Ascending aorta (tissue), 2 donors: ENCODE measurements at regions not wholly inside any gene's neighbourhood (a gene's known extent, or its start where the extent isn't known, plus 50 kb on each side); places are given as distances from the start of the nearest gene placed in this dataset.
"Not testable (repeated sequence)": the region's sequence is repeated elsewhere in the genome, so short reads cannot be mapped to it uniquely, and the experiment has no call there.

Source experiments
- DNase-seq, 2 donors: peaks; one replicate each; pipeline ENCODE4 v3.0.0-alpha.2; 2019; ENCODE audit warnings: low spot score in 2 of 2
- H3K27ac ChIP-seq, 2 donors: fragments of 200-600 bp; sonication (generic); one replicate each; pipeline ENCODE4 v1.5.1; 2016 to 2017; ENCODE audit warnings: mild to moderate bottlenecking in 1 of 2
- H3K27me3 ChIP-seq: fragments of 200-600 bp; sonication (generic); one replicate; pipeline ENCODE4 v1.5.1; 2017
- H3K36me3 ChIP-seq, 2 donors: fragments of 200-600 bp; sonication (generic); one replicate each; pipeline ENCODE4 v1.5.1; 2016
- H3K4me1 ChIP-seq, 2 donors: fragments of 200-600 bp; sonication (generic); one replicate each; pipeline ENCODE4 v1.5.1; 2016 to 2017; ENCODE audit warnings: mild to moderate bottlenecking in 1 of 2
- H3K4me3 ChIP-seq, 2 donors: fragments of 200-600 bp; sonication (generic); one replicate each; pipeline ENCODE4 v1.5.1; 2016 to 2017; ENCODE audit warnings: mild to moderate bottlenecking in 1 of 2
- H3K9me3 ChIP-seq, 2 donors: fragments of 200-600 bp; sonication (generic); one replicate each; pipeline ENCODE4 v1.5.1; 2016
- intact Hi-C: fragments of 100-400 bp; cut with DNase I; formaldehyde crosslinking; loops from one replicate; pipeline ENCODE4 v1.15.1; 2023
- TF ChIP-seq, protein P1 (sequence below), 3 experiments: fragments of 200-600 bp in 2 of 3; fragments of 450-650 bp in 1 of 3; sonication (generic) in 2 of 3; IDR thresholded peaks; one replicate each; pipeline ENCODE4 v1.5.1; 2016 to 2019; ENCODE audit warnings: antibody characterized with exemption in 3 of 3, mild to moderate bottlenecking in 1 of 3, moderate library complexity in 1 of 3

GRCh38 chr4:14918336-14918735 lies 83.9 kb upstream of the CPEB2 start:
- Histone ChIP-seq H3K27me3 (no peaks in the 10 kb centered on the region), H3K4me1 (no peaks in the 10 kb centered on the region), H3K36me3 (no peaks in the 10 kb centered on the region), H3K9me3 (no peaks in the 10 kb centered on the region), H3K4me3 (no peak overlapping the region), H3K27ac (no peak overlapping the region)
- intact Hi-C loops: loop anchor here (5.0 kb wide), 1 partner anchor 81 kb away; no protein-coding TSS in a partner anchor
- DNase-seq: no peak
- TF ChIP-seq, protein P1, sequence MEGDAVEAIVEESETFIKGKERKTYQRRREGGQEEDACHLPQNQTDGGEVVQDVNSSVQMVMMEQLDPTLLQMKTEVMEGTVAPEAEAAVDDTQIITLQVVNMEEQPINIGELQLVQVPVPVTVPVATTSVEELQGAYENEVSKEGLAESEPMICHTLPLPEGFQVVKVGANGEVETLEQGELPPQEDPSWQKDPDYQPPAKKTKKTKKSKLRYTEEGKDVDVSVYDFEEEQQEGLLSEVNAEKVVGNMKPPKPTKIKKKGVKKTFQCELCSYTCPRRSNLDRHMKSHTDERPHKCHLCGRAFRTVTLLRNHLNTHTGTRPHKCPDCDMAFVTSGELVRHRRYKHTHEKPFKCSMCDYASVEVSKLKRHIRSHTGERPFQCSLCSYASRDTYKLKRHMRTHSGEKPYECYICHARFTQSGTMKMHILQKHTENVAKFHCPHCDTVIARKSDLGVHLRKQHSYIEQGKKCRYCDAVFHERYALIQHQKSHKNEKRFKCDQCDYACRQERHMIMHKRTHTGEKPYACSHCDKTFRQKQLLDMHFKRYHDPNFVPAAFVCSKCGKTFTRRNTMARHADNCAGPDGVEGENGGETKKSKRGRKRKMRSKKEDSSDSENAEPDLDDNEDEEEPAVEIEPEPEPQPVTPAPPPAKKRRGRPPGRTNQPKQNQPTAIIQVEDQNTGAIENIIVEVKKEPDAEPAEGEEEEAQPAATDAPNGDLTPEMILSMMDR (IDR thresholded peaks at IDR 0.05): no peak

GRCh38 chr4:14919785-14920184 lies 82.5 kb upstream of the CPEB2 start:
- Histone ChIP-seq H3K9me3 (no peaks in the 10 kb centered on the region), H3K4me1 (no peaks in the 10 kb centered on the region), H3K36me3 (no peaks in the 10 kb centered on the region), H3K27me3 (no peaks in the 10 kb centered on the region), H3K4me3 (no peak overlapping the region), H3K27ac (no peak overlapping the region)
- intact Hi-C loops: loop anchor here (5.0 kb wide), 1 partner anchor 82 kb away; no protein-coding TSS in a partner anchor
- DNase-seq: no peak
- TF ChIP-seq, protein P1 (IDR thresholded peaks at IDR 0.05): no peak

DNA sequence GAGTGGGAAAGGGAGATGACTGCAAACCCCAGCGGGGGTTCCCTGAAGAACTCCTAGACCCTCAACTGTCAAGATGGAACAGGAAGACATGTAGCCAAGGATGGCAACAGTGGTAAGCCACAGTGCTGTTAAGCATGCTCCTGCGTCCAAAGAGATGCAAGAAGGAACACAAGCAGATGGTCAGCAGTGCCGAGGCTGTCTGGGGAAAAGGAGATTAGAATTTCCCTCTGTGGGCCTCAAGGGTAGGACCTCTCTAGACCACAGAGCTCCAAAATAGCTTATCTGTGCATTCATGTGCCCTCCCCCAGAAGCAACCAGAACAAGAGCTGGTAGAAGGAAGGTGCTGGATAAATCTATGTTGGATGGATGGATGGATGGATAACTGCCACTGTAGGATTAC lies 82.0 kb upstream of the CPEB2 start:
- TF ChIP-seq, protein P1 (IDR thresholded peaks at IDR 0.05): no peak
- intact Hi-C loops: no loop called here
- no peaks in the 10 kb centered on the region for H3K27me3 ChIP-seq
- no peaks in the 10 kb centered on the region for H3K9me3 ChIP-seq
- no peak overlapping the region for H3K4me3 ChIP-seq
- no peaks in the 10 kb centered on the region for H3K4me1 ChIP-seq
- no peak for DNase-seq
- H3K36me3 ChIP-seq: no peaks in the 10 kb centered on the region
- no peak overlapping the region for H3K27ac ChIP-seq

GRCh38 chr4:14920759-14921320 lies 81.4 kb upstream of the CPEB2 start:
- TF ChIP-seq, protein P1 (IDR thresholded peaks at IDR 0.05): no peak
- H3K4me1 ChIP-seq: no peaks in the 10 kb centered on the region
- H3K36me3 ChIP-seq: no peaks in the 10 kb centered on the region
- intact Hi-C loops: no loop called here
- H3K4me3 ChIP-seq: no peak overlapping the region
- DNase-seq: no peak
- no peaks in the 10 kb centered on the region for H3K9me3 ChIP-seq
- no peak overlapping the region for H3K27ac ChIP-seq
- H3K27me3 ChIP-seq: no peaks in the 10 kb centered on the region

GRCh38 chr4:14921781-14922180 lies 80.5 kb upstream of the CPEB2 start:
- H3K27ac ChIP-seq, H3K4me1 ChIP-seq, intact Hi-C loops, H3K9me3 ChIP-seq, H3K4me3 ChIP-seq, H3K36me3 ChIP-seq, H3K27me3 ChIP-seq, DNase-seq: not testable (repeated sequence)

GRCh38 chr4:14924076-14924811 lies 78.0 kb upstream of the CPEB2 start:
- TF ChIP-seq, protein P1 (IDR thresholded peaks at IDR 0.05): no peak
- Histone ChIP-seq H3K4me1 (no peaks in the 10 kb centered on the region), H3K4me3 (no peak overlapping the region), H3K36me3 (no peaks in the 10 kb centered on the region), H3K27ac (no peak overlapping the region), H3K27me3 (no peaks in the 10 kb centered on the region), H3K9me3 (no peaks in the 10 kb centered on the region)
- DNase-seq: no peak
- intact Hi-C loops: loop anchor here (2.0 kb wide), 1 partner anchor 77 kb away; no protein-coding TSS in a partner anchor
